Hematopoietic multipotent progenitor cell treated with erythropoietin and hydrocortisone succinate and interleukin-3 and kit ligand, for 17 days (in vitro differentiated cells): ENCODE measurements at regions not wholly inside any gene's neighbourhood (a gene's known extent, or its start where the extent isn't known, plus 50 kb on each side); places are given as distances from the start of the nearest gene placed in this dataset.
"Not testable (repeated sequence)": the region's sequence is repeated elsewhere in the genome, so short reads cannot be mapped to it uniquely, and the experiment has no call there.

Source experiments
- DNase-seq: peaks from one replicate; pipeline ENCODE4 v3.0.0-alpha.2; 2015; ENCODE audit warnings: low spot score

GRCh38 chr6:51318674-51319073 is 500.0 kb downstream of the TFAP2B start:
- DNase-seq = no peak

GRCh38 chr6:51321477-51321876 is 502.8 kb downstream of the TFAP2B start:
- DNase-seq = not testable (repeated sequence)

- no peak for DNase-seq
Measured at GRCh38 chr6:51322505-51322904, 503.8 kb downstream of the TFAP2B start.

GRCh38 chr6:51323056-51323455 is 504.4 kb downstream of the TFAP2B start:
- no peak for DNase-seq

GRCh38 chr6:51330971-51331370 is 512.3 kb downstream of the TFAP2B start:
- no peak for DNase-seq

- DNase-seq = no peak
Measured at GRCh38 chr6:51335543-51335942, 516.9 kb downstream of the TFAP2B start.

- no peak for DNase-seq
Measured at GRCh38 chr6:51336185-51336584, 517.5 kb downstream of the TFAP2B start.

GRCh38 chr6:51337277-51337676 is 518.6 kb downstream of the TFAP2B start:
- DNase-seq = no peak

- no peak for DNase-seq
Measured at GRCh38 chr6:51339108-51339507, 520.4 kb downstream of the TFAP2B start.

- no peak for DNase-seq
Measured at GRCh38 chr6:51339728-51340127, 521.1 kb downstream of the TFAP2B start.

GRCh38 chr6:51342393-51342792 is 523.7 kb downstream of the TFAP2B start:
- DNase-seq = no peak

GRCh38 chr6:51349857-51350256 is 531.2 kb downstream of the TFAP2B start:
- DNase-seq = no peak

GRCh38 chr6:51350308-51350904 is 531.7 kb downstream of the TFAP2B start:
- no peak for DNase-seq

- DNase-seq = no peak
Measured at GRCh38 chr6:51352506-51353029, 533.9 kb downstream of the TFAP2B start.

GRCh38 chr6:51360287-51360686 is 541.6 kb downstream of the TFAP2B start:
- DNase-seq = no peak

GRCh38 chr6:51365566-51365965 is 546.9 kb downstream of the TFAP2B start:
- DNase-seq = no peak

GRCh38 chr6:51369485-51369884 is 550.8 kb downstream of the TFAP2B start:
- no peak for DNase-seq

GRCh38 chr6:51382847-51383246 is 564.2 kb downstream of the TFAP2B start:
- no peak for DNase-seq

GRCh38 chr6:51384736-51385135 is 566.1 kb downstream of the TFAP2B start:
- no peak for DNase-seq

GRCh38 chr6:51386347-51386836 is 567.7 kb downstream of the TFAP2B start:
- no peak for DNase-seq

GRCh38 chr6:51387907-51388306 is 569.2 kb downstream of the TFAP2B start:
- DNase-seq = no peak

- DNase-seq = no peak
Measured at GRCh38 chr6:51394061-51394460, 575.4 kb downstream of the TFAP2B start.

GRCh38 chr6:51396583-51396982 is 577.9 kb downstream of the TFAP2B start:
- DNase-seq = no peak

GRCh38 chr6:51398064-51398705 is 579.5 kb downstream of the TFAP2B start:
- no peak for DNase-seq
